Prostate gland (tissue), 2 donors: ENCODE measurements at regions not wholly inside any gene's neighbourhood (a gene's known extent, or its start where the extent isn't known, plus 50 kb on each side); places are given as distances from the start of the nearest gene placed in this dataset.

ENCODE experiments used
- POLR2A ChIP-seq: fragments of 450-650 bp; IDR thresholded peaks from one replicate; pipeline ENCODE4 v1.6.1; 2016; ENCODE audit warnings: antibody characterized with exemption, mild to moderate bottlenecking
- TF ChIP-seq, protein P1 (sequence below), 4 experiments: fragments of 200-600 bp in 2 of 4; fragments of 450-650 bp in 2 of 4; sonication (generic) in 2 of 4; IDR thresholded peaks; 1 replicate in 3 of 4; 2 replicates in 1 of 4; pipeline ENCODE4 v1.5.1; 2016 to 2019; ENCODE audit warnings: antibody characterized with exemption in 4 of 4, mild to moderate bottlenecking in 2 of 4, moderate library complexity in 2 of 4

DNA sequence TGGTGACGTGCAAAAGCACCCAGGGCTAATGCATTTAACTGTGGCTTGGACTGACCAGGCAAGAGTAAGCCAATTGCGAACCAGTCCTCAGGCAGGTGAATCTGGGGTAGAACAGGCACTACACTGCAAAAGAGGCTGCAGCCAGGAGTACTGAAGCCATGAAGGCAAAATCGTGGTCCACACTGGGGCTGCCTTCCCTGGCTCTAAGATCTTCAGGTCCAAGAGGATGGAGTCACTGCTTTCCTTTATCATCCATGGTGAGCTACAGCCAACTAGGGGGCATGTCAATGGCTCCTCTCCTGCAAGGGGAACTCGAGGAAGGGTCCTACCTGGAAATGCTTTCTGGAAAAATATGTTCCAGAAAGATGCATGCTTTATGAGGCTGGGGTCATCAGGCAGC lies 100.6 kb upstream of the AJAP1 start:
- TF ChIP-seq POLR2A, result no peak
- TF ChIP-seq, protein P1, sequence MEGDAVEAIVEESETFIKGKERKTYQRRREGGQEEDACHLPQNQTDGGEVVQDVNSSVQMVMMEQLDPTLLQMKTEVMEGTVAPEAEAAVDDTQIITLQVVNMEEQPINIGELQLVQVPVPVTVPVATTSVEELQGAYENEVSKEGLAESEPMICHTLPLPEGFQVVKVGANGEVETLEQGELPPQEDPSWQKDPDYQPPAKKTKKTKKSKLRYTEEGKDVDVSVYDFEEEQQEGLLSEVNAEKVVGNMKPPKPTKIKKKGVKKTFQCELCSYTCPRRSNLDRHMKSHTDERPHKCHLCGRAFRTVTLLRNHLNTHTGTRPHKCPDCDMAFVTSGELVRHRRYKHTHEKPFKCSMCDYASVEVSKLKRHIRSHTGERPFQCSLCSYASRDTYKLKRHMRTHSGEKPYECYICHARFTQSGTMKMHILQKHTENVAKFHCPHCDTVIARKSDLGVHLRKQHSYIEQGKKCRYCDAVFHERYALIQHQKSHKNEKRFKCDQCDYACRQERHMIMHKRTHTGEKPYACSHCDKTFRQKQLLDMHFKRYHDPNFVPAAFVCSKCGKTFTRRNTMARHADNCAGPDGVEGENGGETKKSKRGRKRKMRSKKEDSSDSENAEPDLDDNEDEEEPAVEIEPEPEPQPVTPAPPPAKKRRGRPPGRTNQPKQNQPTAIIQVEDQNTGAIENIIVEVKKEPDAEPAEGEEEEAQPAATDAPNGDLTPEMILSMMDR (IDR thresholded peaks at IDR 0.05), result no peak
